NCI-H345 treated with DMSO at 0.1 percent for 48 hours (cell line): ENCODE measurements at regions not wholly inside any gene's neighbourhood (a gene's known extent, or its start where the extent isn't known, plus 50 kb on each side); places are given as distances from the start of the nearest gene placed in this dataset.
"Not testable (repeated sequence)": the region's sequence is repeated elsewhere in the genome, so short reads cannot be mapped to it uniquely, and the experiment has no call there.

Experiments
- DNase-seq: peaks from one replicate; lab custom pipeline; 2025; ENCODE audit not compliant: unreplicated experiment; lab: John Stamatoyannopoulos, UW

- no peak for DNase-seq
Observed at GRCh38 chr3:81375921-81376320, 385.5 kb downstream of the GBE1 start.

- no peak for DNase-seq
Observed at GRCh38 chr3:81364411-81364810, 397.0 kb downstream of the GBE1 start.

GRCh38 chr3:81363816-81364215 is 397.6 kb downstream of the GBE1 start:
- DNase-seq, result no peak

- no peak for DNase-seq
Observed at GRCh38 chr3:81354119-81354518, 407.3 kb downstream of the GBE1 start.

- no peak for DNase-seq
Observed at GRCh38 chr3:81352867-81353266, 408.6 kb downstream of the GBE1 start.

- DNase-seq, result no peak
Observed at GRCh38 chr3:81349816-81350340, 411.6 kb downstream of the GBE1 start.

- no peak for DNase-seq
Observed at GRCh38 chr3:81339040-81339845, 422.2 kb downstream of the GBE1 start.

GRCh38 chr3:81336470-81336869 is 425.0 kb downstream of the GBE1 start:
- no peak for DNase-seq

GRCh38 chr3:81329835-81330234 is 431.6 kb downstream of the GBE1 start:
- not testable (repeated sequence) for DNase-seq

- no peak for DNase-seq
Observed at GRCh38 chr3:81326245-81326644, 435.2 kb downstream of the GBE1 start.

GRCh38 chr3:81320862-81321261 is 440.6 kb downstream of the GBE1 start:
- no peak for DNase-seq

- no peak for DNase-seq
Observed at GRCh38 chr3:81315030-81315429, 446.4 kb downstream of the GBE1 start.

- DNase-seq, result no peak
Observed at GRCh38 chr3:81311321-81311720, 450.1 kb downstream of the GBE1 start.

- DNase-seq, result no peak
Observed at GRCh38 chr3:81308306-81308705, 453.1 kb downstream of the GBE1 start.

GRCh38 chr3:81307221-81307620 is 454.2 kb downstream of the GBE1 start:
- no peak for DNase-seq

- no peak for DNase-seq
Observed at GRCh38 chr3:81303321-81303720, 458.1 kb downstream of the GBE1 start.

- peak; percentile 18 for DNase-seq
Observed at GRCh38 chr3:81302045-81302444, 459.4 kb downstream of the GBE1 start.

- no peak for DNase-seq
Observed at GRCh38 chr3:81301230-81301629, 460.2 kb downstream of the GBE1 start.

GRCh38 chr3:81300324-81300927 is 461.0 kb downstream of the GBE1 start:
- peak; percentile 17 for DNase-seq

- DNase-seq, result no peak
Observed at GRCh38 chr3:81299481-81299880, 462.0 kb downstream of the GBE1 start.

GRCh38 chr3:81295906-81296577 is 465.4 kb downstream of the GBE1 start:
- no peak for DNase-seq

- DNase-seq, result no peak
Observed at GRCh38 chr3:81293156-81293555, 468.3 kb downstream of the GBE1 start.
